Ascending aorta (tissue), 2 donors: ENCODE measurements at regions not wholly inside any gene's neighbourhood (a gene's known extent, or its start where the extent isn't known, plus 50 kb on each side); places are given as distances from the start of the nearest gene placed in this dataset.
A peak's percentile ranks its signal among the peaks of the same experiment; 100 is the strongest.

Experiments used
- DNase-seq, 2 donors: peaks; one replicate each; pipeline ENCODE4 v3.0.0-alpha.2; 2019; ENCODE audit warnings: low spot score in 2 of 2
- H3K27ac ChIP-seq, 2 donors: fragments of 200-600 bp; sonication (generic); one replicate each; pipeline ENCODE4 v1.5.1; 2016 to 2017; ENCODE audit warnings: mild to moderate bottlenecking in 1 of 2
- H3K27me3 ChIP-seq: fragments of 200-600 bp; sonication (generic); one replicate; pipeline ENCODE4 v1.5.1; 2017
- H3K36me3 ChIP-seq, 2 donors: fragments of 200-600 bp; sonication (generic); one replicate each; pipeline ENCODE4 v1.5.1; 2016
- H3K4me1 ChIP-seq, 2 donors: fragments of 200-600 bp; sonication (generic); one replicate each; pipeline ENCODE4 v1.5.1; 2016 to 2017; ENCODE audit warnings: mild to moderate bottlenecking in 1 of 2
- H3K4me3 ChIP-seq, 2 donors: fragments of 200-600 bp; sonication (generic); one replicate each; pipeline ENCODE4 v1.5.1; 2016 to 2017; ENCODE audit warnings: mild to moderate bottlenecking in 1 of 2
- H3K9me3 ChIP-seq, 2 donors: fragments of 200-600 bp; sonication (generic); one replicate each; pipeline ENCODE4 v1.5.1; 2016
- CTCF ChIP-seq, 3 experiments: fragments of 200-600 bp in 2 of 3; fragments of 450-650 bp in 1 of 3; sonication (generic) in 2 of 3; IDR thresholded peaks; one replicate each; pipeline ENCODE4 v1.5.1; 2016 to 2019; ENCODE audit warnings: antibody characterized with exemption in 3 of 3, mild to moderate bottlenecking in 1 of 3, moderate library complexity in 1 of 3
- intact Hi-C: fragments of 100-400 bp; cut with DNase I; formaldehyde crosslinking; loops from one replicate; pipeline ENCODE4 v1.15.1; 2023

- Histone ChIP-seq H3K9me3 (no peaks in the 10 kb centered on the region), H3K36me3 (no peaks in the 10 kb centered on the region), H3K4me3 (no peak overlapping the region), H3K27ac (no peak overlapping the region), H3K27me3 (no peaks in the 10 kb centered on the region), H3K4me1 (peaks cover 0 to 8% of the 10 kb centered on the region in 2 donors)
- DNase-seq = peak in 1 of 2 donors; percentile 33
- intact Hi-C loops = no loop called here
- no peak for TF ChIP-seq CTCF (IDR thresholded peaks at IDR 0.05)
Observed at GRCh38 chr1:234710936-234711724, 101.2 kb upstream of the IRF2BP2 start.

- H3K27ac ChIP-seq = no peak overlapping the region
- H3K4me3 ChIP-seq = no peak overlapping the region
- peaks cover 0 to under 1% of the 10 kb centered on the region in 2 donors for H3K4me1 ChIP-seq
- no peak for TF ChIP-seq CTCF (IDR thresholded peaks at IDR 0.05)
- no peaks in the 10 kb centered on the region for H3K9me3 ChIP-seq
- H3K36me3 ChIP-seq = no peaks in the 10 kb centered on the region
- DNase-seq = peak in 1 of 2 donors; percentile 55
- intact Hi-C loops = no loop called here
- no peaks in the 10 kb centered on the region for H3K27me3 ChIP-seq
Observed at GRCh38 chr1:234710381-234710780, 100.4 kb upstream of the IRF2BP2 start.

GRCh38 chr1:234709473-234710228, 99.7 kb upstream of the IRF2BP2 start:
- H3K4me3 ChIP-seq = no peak overlapping the region
- H3K27me3 ChIP-seq = no peaks in the 10 kb centered on the region
- H3K27ac ChIP-seq = no peak overlapping the region
- intact Hi-C loops = no loop called here
- H3K4me1 ChIP-seq = no peaks in the 10 kb centered on the region
- TF ChIP-seq CTCF (IDR thresholded peaks at IDR 0.05) = no peak
- H3K9me3 ChIP-seq = no peaks in the 10 kb centered on the region
- peak in 1 of 2 donors; percentile 59 for DNase-seq
- no peaks in the 10 kb centered on the region for H3K36me3 ChIP-seq

GRCh38 chr1:234708700-234709395, 98.9 kb upstream of the IRF2BP2 start:
- intact Hi-C loops = no loop called here
- DNase-seq = peak in 1 of 2 donors; percentile 43
- H3K9me3 ChIP-seq = no peaks in the 10 kb centered on the region
- H3K27ac ChIP-seq = no peak overlapping the region
- H3K36me3 ChIP-seq = no peaks in the 10 kb centered on the region
- no peaks in the 10 kb centered on the region for H3K27me3 ChIP-seq
- H3K4me3 ChIP-seq = no peak overlapping the region
- H3K4me1 ChIP-seq = no peaks in the 10 kb centered on the region
- TF ChIP-seq CTCF (IDR thresholded peaks at IDR 0.05) = no peak

- H3K4me3 ChIP-seq = no peak overlapping the region
- TF ChIP-seq CTCF (IDR thresholded peaks at IDR 0.05) = no peak
- DNase-seq = peak in 1 of 2 donors; percentile 33
- no peaks in the 10 kb centered on the region for H3K27me3 ChIP-seq
- H3K9me3 ChIP-seq = no peaks in the 10 kb centered on the region
- intact Hi-C loops = no loop called here
- H3K36me3 ChIP-seq = no peaks in the 10 kb centered on the region
- no peaks in the 10 kb centered on the region for H3K4me1 ChIP-seq
- no peak overlapping the region for H3K27ac ChIP-seq
Observed at GRCh38 chr1:234707641-234708040, 97.7 kb upstream of the IRF2BP2 start.
